Peyer's patch (tissue), 4 donors: ENCODE measurements at regions not wholly inside any gene's neighbourhood (a gene's known extent, or its start where the extent isn't known, plus 50 kb on each side); places are given as distances from the start of the nearest gene placed in this dataset.

Source experiments
- DNase-seq, 3 donors: peaks; one replicate each; pipeline ENCODE4 v3.0.0-alpha.2; 2017 to 2019
- H3K27ac ChIP-seq, 4 donors: fragments of 200-600 bp; sonication (generic); one replicate each; pipeline ENCODE4 v1.5.1; 2016 to 2019
- H3K27me3 ChIP-seq, 2 donors: fragments of 200-600 bp; sonication (generic); one replicate each; pipeline ENCODE4 v1.5.1; 2019
- H3K36me3 ChIP-seq, 3 donors: fragments of 200-600 bp; sonication (generic); one replicate each; pipeline ENCODE4 v1.5.1; 2016 to 2019
- H3K4me1 ChIP-seq, 4 donors: fragments of 200-600 bp; sonication (generic); one replicate each; pipeline ENCODE4 v1.5.1; 2016 to 2019
- H3K4me3 ChIP-seq, 4 donors: fragments of 200-600 bp; sonication (generic); 1 replicate in 3 of 4; 2 replicates in 1 of 4; pipeline ENCODE4 v1.5.1; 2016 to 2019; ENCODE audit warnings: mild to moderate bottlenecking in 1 of 4
- H3K9me3 ChIP-seq, 4 donors: fragments of 200-600 bp; sonication (generic); one replicate each; pipeline ENCODE4 v1.5.1; 2016 to 2019; ENCODE audit warnings: mild to moderate bottlenecking in 1 of 4
- POLR2A ChIP-seq, 2 donors: fragments of 450-650 bp; IDR thresholded peaks; one replicate each; pipeline ENCODE4 v1.5.1; 2017; ENCODE audit warnings: antibody characterized with exemption in 2 of 2, mild to moderate bottlenecking in 2 of 2, moderate library complexity in 2 of 2
- TF ChIP-seq, protein P1 (sequence below), 6 experiments: fragments of 450-650 bp in 4 of 6; fragments of 200-600 bp in 2 of 6; sonication (generic) in 1 of 6; IDR thresholded peaks; one replicate each; pipeline ENCODE4 v1.5.1; 2017 to 2019; ENCODE audit warnings: antibody characterized with exemption in 6 of 6, mild to moderate bottlenecking in 3 of 6, moderate library complexity in 1 of 6

DNA sequence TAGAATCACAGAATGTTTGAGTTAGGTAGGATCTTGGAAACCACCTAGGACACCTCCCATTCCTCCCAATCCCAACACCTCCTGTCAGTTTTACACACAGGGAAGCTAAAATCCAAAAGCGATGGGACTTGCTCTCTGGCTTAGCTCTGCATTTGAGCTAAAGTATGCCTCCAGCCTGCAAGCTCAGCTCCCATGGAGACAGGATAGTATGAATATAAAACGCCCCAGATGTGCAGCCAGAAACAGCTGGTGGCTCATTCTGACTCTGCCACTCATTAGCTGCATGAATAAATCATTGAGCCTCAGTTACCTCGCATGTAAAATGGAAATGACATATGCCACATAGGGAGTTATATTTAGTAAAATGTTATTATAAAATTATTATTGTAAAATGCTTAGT, 336.0 kb downstream of the SUCLA2 start:
- H3K36me3 ChIP-seq = no peaks in the 10 kb centered on the region
- H3K4me3 ChIP-seq = no peak overlapping the region
- H3K27ac ChIP-seq = no peak overlapping the region
- DNase-seq = no peak
- no peaks in the 10 kb centered on the region for H3K4me1 ChIP-seq
- TF ChIP-seq, protein P1, sequence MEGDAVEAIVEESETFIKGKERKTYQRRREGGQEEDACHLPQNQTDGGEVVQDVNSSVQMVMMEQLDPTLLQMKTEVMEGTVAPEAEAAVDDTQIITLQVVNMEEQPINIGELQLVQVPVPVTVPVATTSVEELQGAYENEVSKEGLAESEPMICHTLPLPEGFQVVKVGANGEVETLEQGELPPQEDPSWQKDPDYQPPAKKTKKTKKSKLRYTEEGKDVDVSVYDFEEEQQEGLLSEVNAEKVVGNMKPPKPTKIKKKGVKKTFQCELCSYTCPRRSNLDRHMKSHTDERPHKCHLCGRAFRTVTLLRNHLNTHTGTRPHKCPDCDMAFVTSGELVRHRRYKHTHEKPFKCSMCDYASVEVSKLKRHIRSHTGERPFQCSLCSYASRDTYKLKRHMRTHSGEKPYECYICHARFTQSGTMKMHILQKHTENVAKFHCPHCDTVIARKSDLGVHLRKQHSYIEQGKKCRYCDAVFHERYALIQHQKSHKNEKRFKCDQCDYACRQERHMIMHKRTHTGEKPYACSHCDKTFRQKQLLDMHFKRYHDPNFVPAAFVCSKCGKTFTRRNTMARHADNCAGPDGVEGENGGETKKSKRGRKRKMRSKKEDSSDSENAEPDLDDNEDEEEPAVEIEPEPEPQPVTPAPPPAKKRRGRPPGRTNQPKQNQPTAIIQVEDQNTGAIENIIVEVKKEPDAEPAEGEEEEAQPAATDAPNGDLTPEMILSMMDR (IDR thresholded peaks at IDR 0.05) = no peak
- TF ChIP-seq POLR2A (IDR thresholded peaks at IDR 0.05) = no peak
- peaks cover 0 to 2% (median 0%) of the 10 kb centered on the region in 4 donors for H3K9me3 ChIP-seq
- H3K27me3 ChIP-seq = no peaks in the 10 kb centered on the region

DNA sequence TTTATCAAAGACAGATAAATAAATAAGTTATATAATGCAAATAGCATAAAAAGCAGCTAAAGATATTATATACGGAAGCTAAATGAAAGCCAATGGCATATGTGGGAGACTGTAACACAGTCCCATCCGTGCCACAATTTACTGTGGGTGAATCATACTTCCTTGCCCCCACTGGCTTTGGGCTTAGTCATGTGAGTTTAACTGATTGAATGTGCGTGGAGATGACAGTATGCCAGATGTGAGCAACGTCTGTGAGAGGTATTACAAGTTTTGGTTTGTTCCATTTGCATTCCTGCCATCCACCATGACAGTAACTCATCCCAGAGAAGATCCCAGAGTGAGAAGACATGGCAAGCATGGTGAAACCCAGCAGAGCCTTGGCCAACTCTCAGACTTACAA, 340.0 kb downstream of the SUCLA2 start:
- H3K27me3 ChIP-seq = no peaks in the 10 kb centered on the region
- DNase-seq = no peak
- no peaks in the 10 kb centered on the region for H3K36me3 ChIP-seq
- H3K4me3 ChIP-seq = no peak overlapping the region
- TF ChIP-seq, protein P1 (IDR thresholded peaks at IDR 0.05) = no peak
- no peak for TF ChIP-seq POLR2A (IDR thresholded peaks at IDR 0.05)
- H3K9me3 ChIP-seq = no peaks in the 10 kb centered on the region
- H3K27ac ChIP-seq = no peak overlapping the region
- no peaks in the 10 kb centered on the region for H3K4me1 ChIP-seq

DNA sequence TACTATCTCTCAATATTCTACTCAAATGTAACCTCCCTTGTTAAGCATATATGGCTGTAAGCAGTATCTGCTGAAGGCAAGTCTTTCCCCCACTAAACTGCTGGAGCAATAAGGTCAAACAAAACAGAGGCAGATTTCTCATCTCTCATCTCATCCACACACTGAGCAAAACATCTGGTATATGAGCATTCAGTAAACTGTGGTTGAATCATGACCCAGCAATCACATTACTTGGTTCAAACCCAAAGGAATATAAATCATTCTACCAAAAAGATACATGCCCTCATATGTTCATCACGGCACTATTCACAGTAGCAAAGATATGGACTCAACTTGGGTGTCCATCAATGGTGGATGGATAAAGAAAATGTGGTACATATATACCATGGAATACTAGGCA, 344.4 kb downstream of the SUCLA2 start:
- H3K9me3 ChIP-seq = no peaks in the 10 kb centered on the region
- H3K4me3 ChIP-seq = no peak overlapping the region
- H3K4me1 ChIP-seq = no peaks in the 10 kb centered on the region
- no peak overlapping the region for H3K27ac ChIP-seq
- DNase-seq = no peak
- H3K36me3 ChIP-seq = no peaks in the 10 kb centered on the region
- H3K27me3 ChIP-seq = no peaks in the 10 kb centered on the region
- TF ChIP-seq, protein P1 (IDR thresholded peaks at IDR 0.05) = no peak
- TF ChIP-seq POLR2A (IDR thresholded peaks at IDR 0.05) = no peak

DNA sequence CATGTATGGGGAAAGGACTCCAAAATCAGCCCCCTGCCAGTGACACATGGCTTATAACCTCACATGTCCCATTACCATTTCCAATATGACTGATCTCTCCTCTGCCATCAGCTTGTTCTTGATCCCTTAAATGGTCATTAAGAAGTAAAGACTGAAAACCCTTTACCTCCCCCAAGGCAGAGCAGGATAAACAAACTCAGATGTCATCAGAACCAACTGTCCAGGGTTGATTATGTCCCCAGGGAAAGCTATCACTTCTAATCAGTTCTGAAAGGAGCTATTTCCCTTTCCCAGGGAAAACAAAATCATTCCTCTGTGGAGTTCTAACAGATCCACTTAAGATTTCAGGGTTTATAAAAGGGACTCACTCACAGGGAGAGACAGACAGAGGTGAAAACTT, 350.9 kb downstream of the SUCLA2 start:
- Histone ChIP-seq H3K9me3 (no peaks in the 10 kb centered on the region), H3K36me3 (no peaks in the 10 kb centered on the region), H3K4me1 (no peaks in the 10 kb centered on the region), H3K27me3 (no peaks in the 10 kb centered on the region), H3K27ac (no peak overlapping the region), H3K4me3 (no peak overlapping the region)
- no peak for TF ChIP-seq POLR2A (IDR thresholded peaks at IDR 0.05)
- no peak for DNase-seq

DNA sequence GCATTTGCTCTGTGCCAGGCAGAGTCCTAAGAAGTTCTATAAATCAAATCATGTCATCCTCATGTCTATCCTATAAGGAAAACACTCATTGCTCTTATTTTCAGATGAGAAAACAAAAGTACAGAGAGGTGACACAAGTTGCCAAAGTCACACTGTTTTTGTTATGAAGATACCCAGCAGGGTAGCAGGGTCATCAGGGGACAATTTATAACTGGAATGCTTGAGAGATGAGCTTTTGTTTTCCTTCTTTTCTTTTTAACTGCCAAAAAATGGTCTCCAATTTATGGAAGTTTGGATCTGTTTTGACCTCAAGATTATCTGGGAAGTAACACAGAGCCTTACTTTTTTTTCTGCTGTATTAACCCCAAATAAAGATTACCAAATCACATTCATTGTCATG, 354.1 kb downstream of the SUCLA2 start:
- no peak for TF ChIP-seq POLR2A (IDR thresholded peaks at IDR 0.05)
- TF ChIP-seq, protein P1 (IDR thresholded peaks at IDR 0.05) = no peak
- H3K4me1 ChIP-seq = no peaks in the 10 kb centered on the region
- no peak for DNase-seq
- no peaks in the 10 kb centered on the region for H3K27me3 ChIP-seq
- no peaks in the 10 kb centered on the region for H3K36me3 ChIP-seq
- no peaks in the 10 kb centered on the region for H3K9me3 ChIP-seq
- no peak overlapping the region for H3K4me3 ChIP-seq
- no peak overlapping the region for H3K27ac ChIP-seq

DNA sequence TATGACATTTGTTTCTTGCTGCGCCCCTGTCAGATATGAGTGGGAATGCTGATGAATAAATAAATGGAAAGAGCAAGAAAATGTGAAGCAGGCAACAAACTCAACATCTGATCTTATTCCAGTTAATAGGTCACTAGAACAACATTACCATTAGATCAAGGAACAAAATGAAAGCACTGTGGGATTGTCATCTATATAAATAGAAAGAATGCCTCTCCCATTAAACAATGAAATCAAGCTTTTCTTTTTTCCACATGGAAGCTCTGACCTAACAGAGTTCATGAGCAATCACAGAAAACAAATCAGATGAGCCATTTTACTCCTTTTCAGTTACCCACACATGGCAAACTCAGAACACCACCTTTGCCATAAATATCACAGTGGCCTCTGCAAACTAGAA, 354.8 kb downstream of the SUCLA2 start:
- no peaks in the 10 kb centered on the region for H3K27me3 ChIP-seq
- no peaks in the 10 kb centered on the region for H3K4me1 ChIP-seq
- H3K27ac ChIP-seq = no peak overlapping the region
- no peaks in the 10 kb centered on the region for H3K9me3 ChIP-seq
- H3K36me3 ChIP-seq = no peaks in the 10 kb centered on the region
- DNase-seq = no peak
- TF ChIP-seq POLR2A (IDR thresholded peaks at IDR 0.05) = no peak
- TF ChIP-seq, protein P1 (IDR thresholded peaks at IDR 0.05) = no peak
- no peak overlapping the region for H3K4me3 ChIP-seq
